Loucy (cell line): ENCODE measurements at regions not wholly inside any gene's neighbourhood (a gene's known extent, or its start where the extent isn't known, plus 50 kb on each side); places are given as distances from the start of the nearest gene placed in this dataset.

Experiments
- CTCF ChIP-seq: fragments of 200-600 bp; sonication (generic); conservative IDR thresholded peaks from 2 replicates; pipeline ENCODE4 v1.5.1; 2014; ENCODE audit warnings: mild to moderate bottlenecking, antibody characterized with exemption, low read length
- EZH2phosphoT487 ChIP-seq: fragments of 200-600 bp; IDR thresholded peaks from 2 replicates; pipeline ENCODE4 v1.6.1; 2018; ENCODE audit warnings: antibody characterized with exemption, mild to moderate bottlenecking, moderate library complexity, borderline replicate concordance

DNA sequence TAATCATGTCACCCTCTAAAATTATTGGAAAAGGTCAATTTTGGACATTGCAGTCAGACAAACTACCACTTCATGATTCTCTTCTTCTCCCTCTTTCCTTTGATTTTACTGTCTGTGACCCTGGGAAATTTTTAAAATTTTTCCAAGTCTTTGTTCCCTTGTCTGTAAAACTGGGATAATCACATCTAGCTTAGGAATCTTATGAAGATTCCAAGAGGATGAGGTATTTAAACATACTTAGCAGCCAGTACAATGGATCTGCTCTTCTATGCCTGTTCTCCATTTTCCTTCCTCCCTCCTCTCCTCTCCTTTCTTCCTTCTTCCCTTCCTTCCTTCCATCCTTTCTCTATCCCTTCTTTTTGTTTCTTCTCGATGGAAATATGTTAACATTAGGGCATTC is 651.6 kb upstream of the MARCKS start:
- TF ChIP-seq CTCF (no peak), EZH2phosphoT487 (no peak)
